Left renal cortex interstitium (tissue), 4 donors: ENCODE measurements at regions not wholly inside any gene's neighbourhood (a gene's known extent, or its start where the extent isn't known, plus 50 kb on each side); places are given as distances from the start of the nearest gene placed in this dataset.

Source experiments
- DNase-seq, 4 donors: peaks; one replicate each; pipeline ENCODE4 v3.0.0-alpha.2; 2013; ENCODE audit warnings: low read depth in 4 of 4, low spot score in 2 of 4, missing footprints in 1 of 4

DNA sequence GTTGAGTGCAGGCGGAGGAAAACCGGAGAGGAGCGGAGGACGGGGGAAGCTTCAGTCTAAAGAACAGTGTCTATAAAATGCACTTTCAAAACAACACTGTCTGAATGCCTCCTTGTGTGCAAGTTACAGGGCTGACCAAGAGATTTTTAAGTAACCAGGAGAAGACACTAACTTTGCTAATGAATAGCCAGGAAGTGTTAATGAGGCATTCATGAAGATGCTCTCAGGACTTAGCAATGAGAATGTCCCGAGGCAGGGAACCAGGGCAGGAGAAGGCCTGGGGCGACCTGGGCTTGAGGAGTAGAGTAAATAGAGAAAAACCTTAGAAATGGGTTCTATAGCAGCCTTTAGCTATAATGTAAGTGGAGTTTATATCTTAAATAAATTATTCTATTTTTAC lies 312.1 kb downstream of the SKIDA1 start:
- no peak for DNase-seq

DNA sequence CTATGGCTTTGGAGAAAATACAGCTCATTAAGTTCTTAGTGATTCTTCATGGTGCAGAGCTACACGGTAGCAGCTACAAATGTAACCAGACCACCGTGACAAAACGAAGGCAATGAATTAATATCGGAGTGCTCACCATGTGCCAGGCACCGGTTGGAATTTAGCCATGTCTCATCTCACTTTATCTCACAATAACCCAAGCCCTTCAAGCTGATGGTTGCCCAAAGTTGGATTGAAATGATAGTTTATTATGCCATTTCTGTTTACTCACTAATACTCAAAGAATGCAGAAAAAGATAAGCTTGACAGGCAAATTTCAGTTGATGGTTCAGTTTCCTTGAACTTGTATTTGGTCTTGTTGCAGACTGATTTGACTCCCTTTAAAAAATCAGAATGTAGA lies 312.6 kb downstream of the SKIDA1 start:
- no peak for DNase-seq

DNA sequence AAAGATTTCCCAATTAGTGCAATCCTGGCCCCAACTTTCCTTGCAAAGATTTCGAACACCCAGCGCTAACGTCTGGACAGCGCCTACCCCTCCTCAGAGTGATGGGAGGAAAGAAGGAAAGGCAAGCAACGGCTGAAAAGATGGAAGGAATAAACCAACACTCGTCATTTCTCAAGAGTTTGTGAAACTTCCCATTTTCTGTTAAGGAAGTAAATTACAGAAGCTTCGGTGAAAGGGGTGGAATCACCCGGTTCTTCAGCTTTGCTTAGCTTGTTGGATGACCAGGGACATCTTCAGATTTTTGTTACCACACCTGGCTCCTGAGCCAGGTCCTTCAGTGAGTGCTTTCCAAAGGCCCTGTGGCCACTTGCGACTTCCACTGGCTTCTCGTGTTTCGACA lies 313.1 kb downstream of the SKIDA1 start:
- DNase-seq = no peak

DNA sequence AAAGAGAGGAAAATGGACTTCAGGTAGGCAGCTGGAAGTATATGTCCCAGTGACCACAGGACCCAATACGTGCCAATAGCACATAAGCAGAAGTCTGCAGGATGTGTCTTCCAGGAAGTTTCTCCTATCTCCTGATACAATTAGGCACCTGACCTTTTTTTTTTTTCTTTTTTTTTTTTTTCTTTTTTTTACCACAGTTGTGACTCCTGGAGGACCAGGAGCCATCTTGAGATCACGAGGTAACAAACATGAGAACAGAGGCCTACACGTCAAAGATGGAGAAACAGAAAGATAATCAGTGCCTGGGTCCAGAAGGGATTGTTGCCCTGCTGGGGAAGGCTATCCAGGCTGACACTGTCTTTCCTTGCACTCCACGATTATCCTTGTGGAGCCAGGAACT lies 312.4 kb upstream of the NEBL start:
- no peak for DNase-seq

DNA sequence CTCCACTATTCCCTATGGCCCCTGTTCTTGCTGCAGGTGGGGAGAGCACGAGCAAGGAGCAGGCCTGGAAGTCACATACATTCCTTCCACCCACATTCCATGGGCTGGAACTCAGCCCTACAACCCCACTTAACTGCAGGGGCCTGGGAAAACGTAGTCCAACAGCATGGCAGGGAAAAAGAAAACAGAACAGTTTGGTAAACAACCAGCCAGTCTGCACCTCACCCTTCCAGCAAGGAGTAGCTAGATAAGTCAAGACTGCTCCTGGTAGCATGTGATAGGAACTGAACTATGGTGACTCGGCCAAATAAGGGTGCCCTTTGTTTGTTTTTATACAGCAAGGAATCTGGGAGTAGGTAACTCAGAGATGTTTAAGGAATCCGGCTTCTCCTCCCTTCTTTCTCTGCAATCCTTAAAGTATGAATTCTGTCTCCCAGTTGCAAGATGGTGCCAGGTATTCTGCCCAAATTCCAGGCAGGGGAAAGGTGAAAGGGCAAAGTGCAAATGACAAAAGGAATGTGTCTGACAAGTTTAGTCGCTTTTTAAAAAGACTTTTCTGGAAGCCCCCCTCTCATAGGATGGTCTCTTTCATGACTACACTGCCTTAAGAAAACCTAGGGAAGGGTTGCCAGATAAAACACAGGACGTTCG lies 311.7 kb upstream of the NEBL start:
- DNase-seq = no peak

DNA sequence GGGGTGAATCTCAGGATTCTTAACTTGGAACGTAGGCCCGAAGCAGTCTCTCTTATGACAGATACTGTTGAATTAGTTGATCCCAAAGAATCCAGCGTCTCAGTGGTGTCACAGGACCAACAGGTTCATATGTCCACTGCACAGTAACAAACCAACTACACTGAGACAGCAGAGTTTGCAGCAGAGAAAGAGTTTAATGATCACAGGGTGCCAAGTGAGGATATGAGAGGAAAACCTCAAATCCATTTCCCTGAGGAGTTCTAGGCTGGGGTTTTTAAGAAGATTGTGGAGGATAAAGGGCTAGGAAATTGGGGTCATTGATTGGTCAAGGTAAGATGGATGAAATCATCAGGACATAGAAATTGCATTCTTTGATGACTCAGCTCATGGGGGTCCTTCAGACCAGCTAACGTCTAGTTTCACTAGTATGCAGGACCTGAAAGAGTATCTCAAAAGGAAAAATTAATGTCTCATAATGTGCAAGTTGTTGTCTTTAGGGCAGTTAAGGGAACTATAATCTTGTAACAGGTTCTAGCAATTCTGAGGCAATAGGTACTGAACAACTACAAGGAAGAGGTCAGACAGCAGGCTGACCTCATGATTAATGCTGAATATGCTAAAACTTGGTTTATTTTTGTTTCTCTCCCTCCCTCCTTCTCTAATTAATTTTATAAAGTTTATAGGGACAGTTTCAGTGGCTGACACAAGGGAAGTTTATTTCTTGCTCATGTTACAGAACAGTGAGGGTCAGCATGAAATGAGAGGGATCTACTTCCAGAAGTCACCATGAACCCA lies 310.9 kb upstream of the NEBL start:
- DNase-seq = no peak

DNA sequence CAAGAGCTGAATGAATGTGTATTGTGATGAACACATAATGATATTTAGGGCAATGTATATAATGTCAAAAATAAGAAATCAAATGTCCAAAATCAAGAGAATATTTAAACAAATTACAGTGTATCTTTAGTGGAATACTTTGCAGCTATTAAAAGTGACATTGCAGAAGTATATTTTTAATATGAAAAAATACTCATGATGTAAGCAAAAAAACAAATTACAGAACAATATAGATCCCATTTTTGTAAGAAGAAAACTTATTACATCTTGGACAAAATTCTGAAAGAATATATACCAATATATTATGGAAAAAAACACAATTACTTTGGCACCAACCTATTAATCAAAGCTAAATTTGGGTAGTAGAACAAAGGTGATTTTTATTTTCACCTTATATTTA lies 308.2 kb upstream of the NEBL start:
- DNase-seq = no peak

DNA sequence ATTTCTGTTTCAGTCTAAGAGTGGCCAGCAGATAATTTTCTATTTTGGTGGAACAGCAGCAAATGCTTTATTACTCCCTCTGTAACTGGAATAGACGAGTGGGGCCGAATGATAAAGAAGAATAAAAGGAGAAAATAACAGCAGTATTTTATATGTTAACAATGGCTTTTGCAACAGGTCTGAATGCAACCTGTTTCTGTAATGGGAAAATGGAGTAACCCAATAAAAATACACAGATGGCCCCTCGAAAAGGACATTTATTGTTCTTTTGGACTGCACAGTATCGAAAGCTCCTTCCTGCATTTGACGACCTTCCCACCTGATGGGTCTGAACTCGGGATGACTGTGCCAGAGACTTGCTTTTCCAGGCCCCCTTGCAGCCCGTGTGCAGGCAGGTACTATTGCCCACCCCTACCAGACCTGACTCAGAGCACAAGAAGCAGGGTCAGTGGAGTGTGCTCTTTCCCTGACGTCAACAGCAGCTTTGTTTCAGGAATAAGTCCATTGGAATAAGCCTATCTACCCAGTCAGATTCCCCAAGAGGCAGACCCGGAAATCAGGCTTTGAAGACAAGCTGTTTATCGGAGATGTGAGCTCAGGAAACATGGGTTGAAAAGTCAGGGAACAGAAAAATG lies 306.5 kb upstream of the NEBL start:
- no peak for DNase-seq

DNA sequence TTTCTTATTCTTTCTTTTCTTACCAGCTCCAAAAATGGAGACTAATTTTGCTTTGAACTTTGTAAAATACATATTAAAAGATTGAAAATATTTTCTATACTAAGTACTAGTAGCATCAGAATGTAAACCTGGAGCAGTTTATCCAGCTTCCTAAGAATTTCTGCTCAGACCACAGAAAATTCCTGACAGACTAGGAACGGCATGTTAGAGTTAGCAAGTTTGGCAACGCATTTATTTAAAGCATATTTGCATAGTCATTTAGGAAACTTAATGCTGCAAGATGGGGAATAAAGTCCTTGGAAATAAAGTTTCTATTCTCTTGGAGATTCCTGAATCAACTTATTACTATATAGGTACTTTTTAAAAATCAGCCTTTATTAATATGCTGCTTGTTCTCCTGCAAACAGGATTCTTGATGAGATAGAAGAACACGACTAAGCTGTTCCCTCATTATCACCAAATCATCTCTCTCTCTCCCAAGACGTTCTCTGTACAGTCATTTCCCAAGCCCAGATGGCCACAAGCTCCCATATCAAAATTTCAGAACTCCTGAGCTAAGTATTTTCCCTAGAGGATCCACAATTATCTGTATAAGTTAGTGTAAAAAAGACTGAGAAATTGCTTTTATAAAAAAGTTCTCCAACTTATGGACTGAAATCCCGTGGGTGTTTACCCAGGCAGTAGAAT lies 305.8 kb upstream of the NEBL start:
- DNase-seq = no peak

DNA sequence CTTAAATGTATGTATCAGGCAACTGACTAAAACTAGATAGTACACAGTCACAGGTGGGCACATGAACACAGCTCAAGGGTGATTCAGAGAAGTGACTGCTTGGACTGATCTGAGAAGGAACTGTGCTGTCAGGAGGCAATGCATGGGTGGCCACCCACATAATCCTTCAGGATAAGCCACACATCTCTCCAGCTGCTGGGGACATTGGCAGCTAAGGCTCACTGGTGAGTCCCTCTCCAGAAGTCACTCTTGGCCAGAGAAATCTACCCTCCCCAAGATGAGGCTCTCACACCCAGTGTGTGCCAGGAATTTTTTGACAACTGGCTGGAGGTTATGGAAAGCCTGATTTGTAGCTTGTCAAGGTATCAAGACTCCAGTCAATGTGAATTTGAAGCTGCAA lies 302.4 kb upstream of the NEBL start:
- DNase-seq = no peak

DNA sequence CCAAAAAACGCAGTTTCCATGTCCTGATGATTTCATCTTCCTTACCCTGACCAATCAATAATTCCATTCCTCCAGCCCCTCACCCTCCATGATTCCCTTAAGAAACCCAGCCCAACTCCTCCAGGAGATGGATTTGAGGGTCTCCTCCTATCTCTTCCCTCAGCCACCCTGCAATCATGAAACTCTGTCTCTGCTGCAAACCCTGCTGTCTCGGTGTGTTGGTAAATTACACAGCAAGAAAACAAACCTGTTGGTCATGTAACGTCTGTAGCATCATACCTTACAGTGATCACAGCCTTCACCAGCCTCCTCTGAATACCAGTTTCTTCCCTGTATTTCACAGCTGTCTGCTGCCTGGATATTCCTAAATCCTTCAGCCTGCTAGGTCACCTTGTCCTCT lies 300.7 kb upstream of the NEBL start:
- DNase-seq = no peak

DNA sequence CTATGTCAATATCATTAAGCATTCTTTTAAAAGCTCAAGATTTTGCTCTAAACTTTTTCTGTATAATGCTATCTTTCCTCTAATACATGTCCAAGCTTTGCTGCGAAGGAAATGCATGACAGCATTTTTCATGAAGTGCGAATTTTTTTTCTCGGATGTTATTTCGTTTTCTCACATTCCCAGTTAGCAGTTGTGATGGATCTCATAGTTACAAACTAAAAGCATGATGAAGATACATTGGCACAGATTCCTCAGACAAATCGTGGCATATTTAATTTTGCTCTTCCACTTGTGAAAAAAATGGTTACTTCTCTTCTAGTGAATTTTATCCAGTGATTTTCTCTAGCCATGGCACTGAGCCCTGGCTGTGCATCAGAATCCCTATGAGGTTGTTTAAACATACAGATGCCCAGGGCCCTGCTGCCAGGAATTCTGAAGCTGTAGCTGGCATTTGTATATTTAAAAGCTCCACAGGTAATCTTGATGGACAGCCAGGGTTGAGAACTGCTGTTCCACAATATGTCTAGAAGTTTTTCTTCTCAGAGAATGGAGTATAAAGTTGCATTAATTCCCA lies 299.8 kb upstream of the NEBL start:
- no peak for DNase-seq

DNA sequence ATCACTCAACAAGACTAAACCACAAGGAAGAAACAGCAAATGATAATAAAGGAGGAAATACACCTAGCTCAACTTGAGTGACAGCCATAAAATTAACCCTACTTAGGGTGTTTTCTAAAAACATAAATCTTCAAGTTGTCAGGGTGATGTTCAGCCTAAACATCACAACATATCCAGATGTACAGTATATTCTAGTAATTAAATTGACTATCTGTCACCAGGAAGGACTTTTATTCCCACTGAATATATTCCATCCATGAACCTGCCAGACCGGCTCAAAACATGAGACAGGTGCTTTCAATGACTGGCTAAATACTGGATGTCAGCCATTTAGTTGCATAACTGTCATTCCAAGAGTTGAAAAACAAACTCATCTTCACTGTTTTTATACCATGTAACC lies 298.1 kb upstream of the NEBL start:
- no peak for DNase-seq

DNA sequence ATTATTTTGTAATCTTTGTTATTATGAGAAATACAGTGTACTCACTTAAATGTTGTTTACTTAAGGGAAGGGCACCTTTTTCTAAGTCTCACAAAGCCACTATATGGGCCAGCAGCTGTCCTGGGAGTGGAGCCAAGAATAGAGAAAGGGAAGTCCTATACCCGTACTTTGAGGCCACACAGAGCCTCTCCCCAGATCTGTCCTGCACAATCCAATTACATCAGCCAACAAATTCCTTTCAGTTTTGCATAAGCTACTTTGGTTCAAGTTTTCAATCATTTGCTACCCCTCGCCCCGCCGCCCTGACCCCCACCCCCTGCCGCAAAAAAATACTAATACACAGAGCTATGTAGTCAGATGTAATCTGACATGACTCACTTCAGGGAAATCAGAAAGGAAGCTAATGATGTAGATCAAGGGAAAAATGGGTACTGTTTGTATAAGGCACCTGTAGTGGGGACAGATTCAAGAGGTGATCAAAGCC lies 297.4 kb upstream of the NEBL start:
- DNase-seq = no peak

DNA sequence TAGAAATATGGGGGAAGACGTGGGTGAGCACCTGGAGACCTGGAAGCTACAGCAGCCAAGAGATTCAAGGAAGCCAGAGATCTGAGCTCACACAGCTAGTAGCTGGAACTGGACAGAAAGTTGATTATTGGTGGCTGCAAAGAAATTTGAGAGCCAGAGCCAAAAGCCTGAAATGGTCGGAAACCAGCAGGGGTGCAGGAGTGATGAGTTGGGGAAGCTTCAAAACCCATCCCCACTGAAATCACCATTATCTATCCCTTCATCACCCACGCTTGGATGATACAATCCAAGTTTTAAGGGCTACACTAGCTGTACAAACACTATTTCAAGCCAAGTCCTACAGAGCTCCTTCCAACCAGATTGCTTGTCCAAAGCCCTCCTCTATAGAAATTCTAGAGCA lies 296.1 kb upstream of the NEBL start:
- DNase-seq = no peak

DNA sequence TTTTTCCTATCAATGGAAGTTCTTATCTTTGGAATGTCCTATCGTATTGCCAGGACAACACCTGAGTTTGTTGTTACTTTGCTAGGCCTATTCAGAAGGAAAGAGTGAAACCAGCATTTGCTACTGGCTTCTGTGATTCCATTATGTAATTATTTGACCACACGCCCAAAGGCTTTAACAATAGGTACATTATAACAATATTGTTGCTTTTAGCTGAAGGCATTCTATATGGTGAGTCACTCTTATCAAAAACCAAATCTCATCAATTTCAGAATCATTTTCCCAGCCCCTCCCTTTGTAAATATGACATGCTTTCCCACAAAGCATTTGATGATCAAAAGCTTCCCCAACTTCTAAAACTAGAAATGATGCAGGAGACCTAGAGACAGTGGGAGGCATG lies 294.4 kb upstream of the NEBL start:
- DNase-seq = no peak

DNA sequence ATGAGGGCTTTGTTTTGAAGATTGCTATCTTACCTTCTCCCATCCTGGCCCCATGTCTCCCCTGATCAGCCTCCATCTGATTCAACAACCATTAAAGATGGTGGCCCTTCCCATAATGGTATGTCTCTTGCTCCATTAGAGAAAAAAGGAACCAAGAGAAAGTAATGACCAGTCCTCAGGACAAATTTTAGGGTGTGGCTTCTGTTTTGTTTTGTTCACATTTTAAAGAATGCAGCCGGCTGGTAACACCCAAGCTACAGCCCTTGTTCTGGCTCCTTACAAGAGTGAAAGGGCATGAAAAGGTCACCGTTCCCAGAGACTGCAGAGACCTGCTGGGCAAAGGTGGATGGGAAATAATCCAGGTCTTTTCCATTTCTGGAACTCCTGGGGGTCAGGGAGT lies 287.9 kb upstream of the NEBL start:
- DNase-seq = no peak

DNA sequence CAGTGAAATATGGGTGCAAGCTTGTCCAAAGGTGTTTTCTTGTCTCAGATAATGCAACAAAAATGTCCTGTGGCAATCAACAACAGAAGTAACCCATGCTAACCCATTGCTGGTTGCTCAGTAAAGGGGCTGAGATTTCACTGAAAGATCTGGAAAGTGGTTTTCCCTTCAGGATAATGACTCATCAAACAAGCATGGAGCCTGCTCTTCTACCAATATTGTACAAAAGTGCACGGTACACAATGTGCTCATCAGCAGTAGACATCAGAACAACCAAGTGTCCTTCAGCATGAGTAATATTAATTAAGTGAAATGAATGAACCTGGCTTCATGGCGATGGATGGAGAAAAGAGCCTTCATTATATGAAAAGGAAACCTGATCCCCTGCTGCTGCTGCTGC lies 287.1 kb upstream of the NEBL start:
- no peak for DNase-seq

DNA sequence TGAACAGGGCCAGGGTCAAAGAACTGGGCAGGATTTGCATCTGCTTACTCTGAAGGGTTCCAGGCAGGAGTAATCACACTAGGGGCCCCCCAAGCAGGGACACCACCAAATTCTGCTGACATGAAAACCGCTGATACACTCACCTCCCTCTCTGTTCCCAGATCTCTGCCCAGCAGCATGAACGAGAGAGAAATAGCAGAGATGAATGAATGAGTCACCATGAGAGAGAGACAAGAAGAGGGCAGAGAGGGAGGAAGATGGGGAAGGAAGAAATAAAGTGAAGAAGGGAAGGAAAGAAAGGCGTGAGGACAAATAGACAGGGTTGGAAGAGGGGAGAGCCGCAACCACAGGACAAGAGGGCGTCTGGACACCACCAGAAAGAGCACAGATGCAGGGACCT lies 285.9 kb upstream of the NEBL start:
- DNase-seq = no peak

DNA sequence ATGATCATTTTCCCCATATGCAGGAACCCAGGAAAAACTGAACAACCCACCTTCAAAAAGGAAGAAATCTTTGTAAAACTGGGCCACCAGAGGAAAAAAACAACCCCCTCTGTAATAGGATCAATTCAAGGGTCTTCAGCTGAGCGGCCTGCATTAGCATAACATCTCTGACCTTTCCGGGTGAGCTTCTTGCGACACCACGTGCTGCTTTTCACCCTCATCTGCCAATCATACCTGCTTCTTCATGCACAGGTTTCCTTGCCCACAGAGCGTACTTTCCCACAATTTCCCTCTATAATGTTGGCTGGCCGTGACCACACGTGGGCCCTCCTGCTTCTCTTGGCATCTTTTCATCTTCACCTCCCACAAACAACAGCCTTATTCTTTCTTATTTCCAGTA lies 284.3 kb upstream of the NEBL start:
- DNase-seq = no peak

DNA sequence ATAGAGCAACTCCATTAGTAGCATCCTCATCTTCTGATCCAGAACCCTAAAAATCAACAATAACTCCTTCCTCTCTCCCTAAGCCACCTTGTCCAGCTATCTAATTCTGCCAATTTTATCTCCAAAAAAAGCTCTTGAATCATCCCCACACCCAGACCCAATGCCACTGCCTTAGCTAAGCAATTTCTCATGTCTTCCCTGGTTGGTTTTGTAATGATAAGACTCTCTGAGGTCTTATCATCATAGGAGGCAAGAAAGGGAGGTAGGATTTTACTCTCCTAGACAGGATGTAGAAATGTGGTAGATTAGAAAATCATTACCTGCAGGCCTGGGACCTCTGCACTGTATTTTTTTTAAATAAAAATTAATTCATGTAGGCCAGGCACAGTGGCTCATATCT lies 283.5 kb upstream of the NEBL start:
- DNase-seq = no peak
